ENCODE measurements at regions not wholly inside any gene's neighbourhood (a gene's known extent, or its start where the extent isn't known, plus 50 kb on each side); places are given as distances from the start of the nearest gene placed in this dataset.
"Not testable (repeated sequence)": the region's sequence is repeated elsewhere in the genome, so short reads cannot be mapped to it uniquely, and the experiment has no call there.

DNA sequence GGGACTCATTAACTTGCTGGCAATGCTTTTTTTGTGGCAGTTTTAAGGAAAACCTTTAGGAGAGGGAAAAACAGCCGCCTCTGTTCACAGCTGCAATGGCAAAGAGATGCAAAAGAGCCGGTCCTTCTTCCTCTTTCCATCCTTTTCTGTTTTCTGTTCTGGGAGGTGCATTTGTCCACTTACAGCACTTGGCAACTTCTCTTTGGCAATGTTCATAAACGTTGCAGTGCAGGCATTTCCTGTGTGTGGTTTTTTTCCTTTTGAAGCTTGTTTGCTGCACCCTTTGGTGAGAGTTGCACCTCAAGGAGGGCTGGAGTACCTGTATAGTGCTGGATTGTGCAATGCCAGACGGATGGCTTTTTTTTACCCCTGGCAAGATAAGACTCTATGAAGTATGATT is 53.9 kb upstream of the HABP2 start:
- ATAC-seq (replicated peaks; ENCODE audit: extremely low read depth, poor library complexity, severe bottlenecking) (no peak), DNase-seq (ENCODE audit: low spot score in 2 of 2) (no peak)
- H3K4me3 Mint-ChIP-seq = no peak overlapping the region
- H3K36me3 Mint-ChIP-seq (ENCODE audit: insufficient read depth) = no peaks in the 10 kb centered on the region
- peaks cover 54% of the 10 kb centered on the region for H3K27me3 Mint-ChIP-seq
- H3K27ac Mint-ChIP-seq (ENCODE audit: low read depth) = no peak overlapping the region
- H3K9me3 Mint-ChIP-seq = no peaks in the 10 kb centered on the region
- no peaks in the 10 kb centered on the region for H3K4me1 Mint-ChIP-seq

DNA sequence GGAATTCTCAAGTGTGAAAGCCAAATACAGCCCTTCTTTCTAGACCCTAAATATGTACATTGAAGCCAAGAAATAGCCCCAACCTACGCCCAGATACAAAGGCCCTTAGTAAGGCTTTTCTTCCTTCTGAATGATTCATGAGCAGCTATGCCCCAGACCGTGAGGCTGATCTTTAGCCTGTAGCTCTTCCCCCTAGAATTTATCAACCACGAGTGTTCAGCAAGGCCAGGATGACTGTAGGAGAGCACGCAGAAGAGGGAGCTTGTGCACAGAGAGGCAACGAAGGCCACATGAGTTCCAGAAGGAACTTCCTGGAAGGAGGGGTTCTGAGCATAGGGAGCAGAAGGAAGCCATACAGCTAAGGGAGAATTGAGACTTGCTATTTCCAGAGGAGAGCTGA is 53.0 kb upstream of the HABP2 start:
- H3K9me3 Mint-ChIP-seq = no peaks in the 10 kb centered on the region
- H3K36me3 Mint-ChIP-seq (ENCODE audit: insufficient read depth) = no peaks in the 10 kb centered on the region
- no peak for DNase-seq (ENCODE audit: low spot score in 2 of 2)
- no peak overlapping the region for H3K4me3 Mint-ChIP-seq
- H3K27ac Mint-ChIP-seq (ENCODE audit: low read depth) = no peak overlapping the region
- no peaks in the 10 kb centered on the region for H3K4me1 Mint-ChIP-seq
- H3K27me3 Mint-ChIP-seq = peaks cover 60% of the 10 kb centered on the region
- no peak for ATAC-seq (replicated peaks; ENCODE audit: extremely low read depth, poor library complexity, severe bottlenecking)

DNA sequence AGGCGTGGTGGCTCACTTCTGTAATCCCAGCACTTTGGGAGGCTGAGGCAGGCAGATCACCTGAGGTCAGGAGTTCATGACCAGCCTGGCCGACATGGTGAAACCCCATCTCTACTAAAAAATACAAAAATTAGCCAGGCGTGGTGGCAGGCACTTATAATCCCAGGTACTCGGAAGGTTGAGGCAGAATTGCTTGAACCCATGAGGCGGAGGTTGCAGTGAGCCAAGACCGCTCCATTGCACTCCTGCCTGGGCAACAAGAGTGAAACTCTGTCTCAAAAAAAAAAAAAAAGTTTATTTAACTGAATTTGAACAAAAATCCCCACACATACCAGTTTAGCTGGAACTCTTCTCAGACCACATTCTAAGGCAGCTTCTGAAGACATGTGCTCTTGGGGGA is 51.8 kb upstream of the HABP2 start:
- H3K4me1 Mint-ChIP-seq; H3K9me3 Mint-ChIP-seq; H3K27ac Mint-ChIP-seq (ENCODE audit: low read depth); DNase-seq (ENCODE audit: low spot score in 2 of 2); ATAC-seq (replicated peaks; ENCODE audit: extremely low read depth, poor library complexity, severe bottlenecking); H3K4me3 Mint-ChIP-seq; H3K36me3 Mint-ChIP-seq (ENCODE audit: insufficient read depth): not testable (repeated sequence)
- H3K27me3 Mint-ChIP-seq = peaks cover 52% of the 10 kb centered on the region

All from central memory CD8-positive, alpha-beta T cell (primary cell).